SIG-M5 treated with dmso at 0.1 percent for 504 hours (cell line): ENCODE measurements at regions not wholly inside any gene's neighbourhood (a gene's known extent, or its start where the extent isn't known, plus 50 kb on each side); places are given as distances from the start of the nearest gene placed in this dataset.

Experiments used
- DNase-seq: peaks from one replicate; lab custom pipeline; 2025; ENCODE audit not compliant: unreplicated experiment; lab: John Stamatoyannopoulos, UW

- DNase-seq = no peak
These were observed 51.8 kb upstream of the CASZ1 start for GRCh38 chr1:10848109-10848684.

DNA sequence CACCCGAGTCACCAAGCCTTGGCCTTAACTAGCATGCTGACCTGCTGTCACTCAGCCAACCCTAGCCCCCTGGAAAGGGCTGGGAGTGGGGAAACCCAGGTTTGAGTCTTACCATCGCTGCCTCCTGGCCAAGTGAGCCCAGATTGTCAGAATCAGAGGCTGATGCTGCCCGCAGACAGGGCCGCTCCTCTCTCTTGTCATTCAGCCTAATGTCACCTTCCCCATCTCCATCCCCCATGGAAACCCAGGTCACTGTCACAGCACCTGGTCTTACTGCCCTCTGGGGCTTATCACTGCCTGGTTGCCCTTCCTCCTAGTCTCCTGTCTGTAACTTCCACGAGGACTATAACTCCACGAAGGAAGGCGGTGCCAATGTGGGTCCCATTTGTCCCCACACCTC lies 53.6 kb upstream of the CASZ1 start:
- no peak for DNase-seq

- DNase-seq = no peak
These were observed 54.9 kb upstream of the CASZ1 start for GRCh38 chr1:10851024-10852013.

DNA sequence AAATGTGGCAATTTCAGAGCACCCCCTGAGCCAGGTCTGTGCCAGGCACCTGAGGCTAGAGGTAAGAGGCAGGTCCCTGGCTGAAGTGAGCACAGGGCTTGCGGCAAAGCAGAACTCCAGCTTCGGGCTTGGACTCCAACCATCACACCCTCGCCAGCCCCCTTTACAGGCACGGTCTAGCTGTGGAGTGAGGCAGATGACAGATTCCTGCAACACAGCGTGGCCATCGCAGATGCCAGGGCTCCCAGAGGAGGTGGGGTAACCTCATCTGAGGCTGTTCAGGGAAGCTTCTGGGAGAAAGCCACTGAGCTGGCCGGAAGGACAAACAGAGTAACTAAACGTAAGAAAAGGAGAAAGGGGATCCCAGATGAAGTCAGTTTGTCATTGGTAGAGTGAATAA lies 55.6 kb upstream of the CASZ1 start:
- DNase-seq = no peak

GRCh38 chr1:10852486-10852885 lies 56.0 kb upstream of the CASZ1 start:
- no peak for DNase-seq

- no peak for DNase-seq
These were observed 56.6 kb upstream of the CASZ1 start for GRCh38 chr1:10852998-10853520.

GRCh38 chr1:10853701-10854100 lies 57.3 kb upstream of the CASZ1 start:
- DNase-seq = no peak

GRCh38 chr1:10854856-10855459 lies 58.5 kb upstream of the CASZ1 start:
- no peak for DNase-seq

GRCh38 chr1:10856176-10856683 lies 59.8 kb upstream of the CASZ1 start:
- no peak for DNase-seq

DNA sequence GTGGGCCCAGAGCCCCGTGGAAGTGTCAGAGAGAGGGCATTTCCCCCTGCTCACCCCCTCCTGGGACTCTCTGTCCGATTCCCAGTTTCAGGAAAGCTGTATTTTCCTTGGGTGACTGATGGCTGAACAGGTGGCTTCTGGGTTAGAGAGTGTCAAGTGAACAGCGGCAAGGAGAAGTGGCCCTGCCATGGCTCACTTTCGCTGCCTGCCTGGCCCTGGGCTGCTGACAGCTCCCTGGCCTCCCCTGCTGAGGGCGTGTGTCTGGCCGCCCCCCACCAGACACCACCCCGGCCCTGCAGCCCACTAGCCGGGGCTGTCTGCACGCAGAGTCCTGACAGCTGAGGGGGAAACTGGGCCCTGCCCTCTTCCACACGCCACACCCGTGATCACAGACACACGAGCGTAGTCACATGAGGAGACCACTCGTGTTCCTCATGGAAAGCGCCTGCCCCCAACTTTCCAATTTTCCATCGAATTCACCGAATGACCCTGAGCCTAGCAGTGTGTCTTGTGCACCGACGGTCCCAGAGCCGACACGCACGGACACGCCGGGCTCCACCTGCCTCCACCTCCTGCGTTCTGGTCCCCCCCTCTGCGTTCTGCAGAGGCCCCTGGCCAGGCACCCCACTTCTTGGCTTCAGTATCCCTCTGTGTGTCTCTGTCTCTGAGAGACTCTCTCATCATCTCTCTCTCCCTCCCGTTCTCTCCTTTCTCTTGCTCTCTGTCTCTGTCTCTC lies 60.6 kb upstream of the CASZ1 start:
- DNase-seq = no peak

- no peak for DNase-seq
These were observed 61.2 kb upstream of the CASZ1 start for GRCh38 chr1:10857687-10858086.

DNA sequence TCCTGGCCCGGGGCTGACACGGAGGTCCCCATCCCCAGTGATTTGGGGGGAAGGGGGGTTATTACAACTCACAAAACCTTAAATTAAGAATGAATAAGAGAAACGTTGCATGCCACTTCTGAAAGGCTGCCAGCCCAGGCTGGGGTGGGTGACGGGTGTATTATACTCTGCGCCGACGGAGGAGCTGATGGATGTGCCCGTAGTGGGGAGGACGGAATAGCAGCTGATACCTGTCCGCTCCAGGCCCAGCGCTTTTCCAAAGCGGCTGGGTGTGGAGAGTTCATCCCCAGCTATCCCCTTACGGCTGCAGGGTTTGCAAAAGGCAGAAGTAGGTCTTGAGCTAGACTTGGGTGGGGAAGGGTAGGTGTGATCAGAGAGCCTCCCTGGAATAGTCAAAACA lies 63.8 kb upstream of the CASZ1 start:
- no peak for DNase-seq

DNA sequence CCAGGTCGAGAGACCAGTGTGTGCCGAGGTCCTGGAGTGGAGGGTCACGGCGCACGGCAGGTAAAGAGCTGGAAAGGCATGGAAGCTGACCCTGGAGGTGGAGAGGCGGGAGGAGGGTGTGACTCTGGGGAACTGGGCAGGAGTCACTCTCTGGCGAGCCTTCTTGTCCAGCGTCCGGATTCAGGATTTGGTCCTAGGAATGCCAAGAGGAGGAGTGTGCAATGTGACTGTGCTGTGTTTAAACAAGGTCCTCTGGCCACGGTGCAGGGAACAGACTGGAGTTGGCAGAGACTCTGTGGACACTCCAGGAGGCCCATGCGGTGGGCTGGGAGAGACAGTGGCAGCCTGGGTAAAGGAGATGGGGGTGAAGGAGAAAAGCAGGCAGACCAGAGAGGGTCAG lies 64.2 kb upstream of the CASZ1 start:
- no peak for DNase-seq

DNA sequence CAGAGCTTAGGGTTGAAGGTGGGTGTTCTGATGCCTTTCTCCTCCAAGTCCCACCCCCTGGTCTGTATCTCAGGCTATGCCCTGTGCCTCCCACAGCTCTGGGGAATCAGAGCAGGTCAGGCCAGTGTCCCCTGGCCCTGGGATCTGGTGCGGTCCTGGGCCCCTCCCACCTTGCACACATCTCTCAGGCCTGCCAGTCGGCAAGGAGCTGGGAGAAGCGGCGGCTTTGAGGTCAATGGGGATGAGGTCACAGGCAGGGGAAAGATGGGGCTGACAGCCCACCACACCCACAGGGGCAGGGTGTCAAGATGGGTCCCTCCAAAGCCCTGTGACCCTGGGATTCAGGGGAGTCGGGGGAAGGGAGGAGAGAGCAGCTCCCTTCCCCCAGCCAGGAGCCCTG lies 65.4 kb upstream of the CASZ1 start:
- no peak for DNase-seq

DNA sequence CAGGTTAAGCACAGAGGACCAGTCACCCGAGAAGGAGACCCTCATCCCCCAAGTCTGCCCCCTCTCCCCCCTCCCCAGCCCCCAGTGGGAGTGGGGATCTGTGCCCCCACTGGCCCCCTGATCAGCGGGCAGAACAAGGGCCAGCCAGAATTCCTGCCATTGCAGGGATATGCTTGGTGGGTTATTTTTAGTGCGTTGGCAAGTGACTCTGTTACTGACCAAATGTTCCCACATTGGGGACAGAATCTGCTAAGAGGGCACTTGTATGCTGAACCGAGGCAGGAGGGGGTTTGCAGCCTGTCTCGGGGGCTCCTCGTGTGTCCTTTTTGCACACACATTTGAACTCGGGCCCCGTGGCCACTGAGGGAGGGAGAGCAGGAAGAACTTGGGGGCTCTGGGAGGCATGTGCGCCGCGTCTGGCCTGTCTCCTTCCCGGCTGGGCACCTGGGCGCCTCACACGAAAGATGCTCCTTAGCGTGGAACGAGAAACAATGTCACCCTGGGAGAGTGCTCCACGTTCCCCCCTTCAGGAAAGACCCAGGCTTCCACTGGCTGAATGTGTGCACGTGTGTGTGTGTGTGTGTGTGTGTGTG lies 66.4 kb upstream of the CASZ1 start:
- DNase-seq = no peak

DNA sequence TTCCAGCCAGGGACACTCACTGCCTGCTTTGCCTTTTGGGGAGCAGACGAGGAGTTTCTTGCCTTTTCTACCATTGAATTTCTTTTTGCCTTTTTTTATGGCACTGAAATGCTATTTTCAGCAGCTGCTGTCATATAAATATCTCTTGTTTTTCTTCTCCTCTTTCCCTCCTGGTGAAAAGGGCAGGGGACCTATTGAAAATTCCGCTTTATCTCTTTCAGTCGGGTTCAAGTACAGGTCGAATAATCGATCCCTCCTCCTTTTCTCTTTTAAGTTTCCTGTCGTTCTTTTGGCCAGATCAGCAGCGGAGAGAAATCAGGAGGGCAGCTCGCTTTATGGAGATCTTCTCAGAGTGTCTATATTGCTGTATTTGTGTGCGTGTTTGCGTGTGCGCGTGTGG lies 67.4 kb upstream of the CASZ1 start:
- no peak for DNase-seq

DNA sequence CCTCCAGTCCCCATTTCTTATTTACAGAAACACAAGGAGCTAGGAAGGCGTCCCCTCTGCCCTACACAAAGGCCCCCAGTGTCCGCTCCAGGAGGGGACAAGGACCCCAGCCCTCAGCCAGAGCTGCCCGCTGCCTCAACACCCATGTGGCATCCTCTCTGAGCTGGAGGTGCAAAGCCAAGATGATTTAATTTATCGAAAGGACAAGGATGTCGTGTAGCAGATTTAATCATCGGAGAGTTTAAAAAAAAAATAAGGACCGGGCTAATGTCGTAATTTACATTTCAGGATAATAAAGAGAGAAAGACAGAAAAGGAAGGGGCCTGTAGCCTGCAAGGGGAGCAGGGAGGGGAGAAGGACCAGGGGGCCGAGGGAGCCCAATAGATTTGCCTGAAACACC lies 68.3 kb upstream of the CASZ1 start:
- DNase-seq = no peak

DNA sequence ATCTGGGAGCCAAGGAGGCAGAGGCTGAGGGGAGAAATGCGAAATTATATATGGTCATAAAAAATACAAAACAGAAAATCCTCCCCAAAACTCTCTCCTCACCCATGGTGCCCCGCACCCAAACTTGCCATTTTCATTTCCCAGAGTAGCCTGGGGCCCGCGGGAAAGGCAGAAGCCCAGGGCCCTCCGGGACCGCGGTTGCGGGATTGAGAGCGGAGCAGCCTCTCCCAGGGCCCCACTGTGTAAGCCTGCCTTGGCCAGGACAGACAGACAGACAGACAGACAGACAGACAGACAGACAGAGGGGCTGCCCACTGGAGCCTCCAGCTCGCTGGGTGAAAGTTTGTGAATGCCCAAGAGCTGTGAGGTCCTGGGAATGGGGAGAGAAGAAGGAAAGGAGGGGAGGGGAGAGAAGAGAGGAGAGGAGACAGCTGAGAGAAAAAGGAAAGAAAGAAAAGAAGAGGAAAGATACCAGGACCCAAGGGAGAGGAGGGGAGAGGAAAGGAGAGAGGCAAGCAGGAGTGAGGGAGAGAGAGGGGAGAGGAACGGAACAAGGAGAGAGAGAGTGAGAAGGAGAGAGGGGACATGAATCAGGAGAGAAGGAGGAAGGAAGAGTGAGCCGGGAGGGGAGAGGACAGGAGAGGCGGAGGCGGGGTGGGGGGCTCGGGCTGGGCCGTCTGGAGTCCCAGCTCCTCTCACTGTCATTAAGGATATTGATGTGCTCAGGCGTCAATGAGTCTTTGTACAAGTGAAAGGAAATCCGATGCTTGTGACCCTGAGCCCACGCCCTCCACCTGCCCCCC lies 69.3 kb upstream of the CASZ1 start:
- no peak for DNase-seq

DNA sequence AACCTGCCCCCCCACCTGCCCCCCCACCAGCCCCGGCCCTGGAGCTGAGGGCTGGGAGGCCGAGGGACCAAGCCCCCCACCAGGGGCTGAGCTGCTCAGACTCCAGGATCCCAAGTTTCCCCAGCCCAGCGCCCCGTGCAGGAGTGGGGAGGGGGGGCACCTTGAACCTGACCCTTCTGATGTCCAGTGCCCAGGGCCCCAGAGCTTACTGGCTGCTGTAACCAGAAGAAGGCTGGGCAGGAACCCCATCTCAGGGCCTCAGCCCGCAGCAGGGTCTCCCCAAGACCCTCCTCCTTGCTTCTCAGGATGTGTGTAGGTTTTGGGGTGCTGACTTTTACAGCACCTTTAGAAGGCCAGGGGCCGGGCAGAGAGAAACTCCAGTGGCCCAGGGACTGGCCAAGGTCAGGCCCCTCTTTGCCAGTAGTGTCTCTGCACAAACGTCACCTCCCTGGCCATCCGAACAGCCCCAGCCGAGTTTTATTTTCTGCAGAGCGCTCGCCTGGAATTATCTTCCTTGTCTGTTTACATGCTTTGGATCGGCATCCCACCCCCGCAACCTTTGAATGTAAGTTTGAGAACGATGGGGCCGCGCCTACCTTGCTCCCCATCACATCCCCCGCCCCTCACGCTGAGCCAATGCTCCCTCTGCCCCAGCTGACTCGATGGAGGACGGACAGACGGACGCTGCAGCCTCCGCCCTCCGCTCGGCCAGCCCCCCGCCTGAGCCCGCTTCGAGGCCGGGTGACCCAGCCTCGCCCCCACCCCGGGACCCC lies 70.1 kb upstream of the CASZ1 start:
- DNase-seq = no peak
